IPS DF 4.7 (cell line): ENCODE measurements at regions not wholly inside any gene's neighbourhood (a gene's known extent, or its start where the extent isn't known, plus 50 kb on each side); places are given as distances from the start of the nearest gene placed in this dataset.
"Not testable (repeated sequence)": the region's sequence is repeated elsewhere in the genome, so short reads cannot be mapped to it uniquely, and the experiment has no call there.

Experiments used
- DNase-seq: peaks from one replicate; pipeline ENCODE4 v3.0.0-alpha.2; 2013; ENCODE audit warnings: low spot score; ENCODE audit errors: extremely low read depth

DNA sequence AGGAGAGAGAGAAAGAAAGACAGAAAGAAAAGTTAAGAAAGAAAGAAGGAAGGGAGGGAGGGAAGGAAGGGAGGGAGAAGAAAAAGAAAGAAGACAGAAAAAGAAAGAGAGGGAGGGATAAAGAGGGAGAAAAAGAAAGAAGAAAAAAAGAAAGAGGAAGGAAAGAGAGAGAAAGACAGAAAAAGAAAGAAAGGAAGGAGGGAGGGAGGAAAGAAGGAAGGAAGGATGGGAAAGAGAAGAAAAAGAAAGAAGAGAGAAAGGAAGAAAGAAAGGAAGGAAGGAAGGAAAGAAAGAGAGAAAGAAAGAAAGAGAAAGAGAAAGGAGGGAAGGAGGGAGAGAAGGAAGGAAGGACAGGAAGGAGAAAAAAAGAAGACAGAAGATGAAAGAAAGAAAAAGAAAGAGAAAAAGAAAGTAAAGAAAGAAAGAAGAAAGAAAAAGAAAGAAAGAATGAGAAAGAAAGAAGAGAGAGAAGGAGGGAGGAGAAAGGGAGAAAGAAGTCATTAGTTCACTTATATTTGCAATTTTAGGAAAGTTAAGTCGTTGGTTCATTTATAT is 567.2 kb upstream of the CBLB start:
- DNase-seq: no peak

DNA sequence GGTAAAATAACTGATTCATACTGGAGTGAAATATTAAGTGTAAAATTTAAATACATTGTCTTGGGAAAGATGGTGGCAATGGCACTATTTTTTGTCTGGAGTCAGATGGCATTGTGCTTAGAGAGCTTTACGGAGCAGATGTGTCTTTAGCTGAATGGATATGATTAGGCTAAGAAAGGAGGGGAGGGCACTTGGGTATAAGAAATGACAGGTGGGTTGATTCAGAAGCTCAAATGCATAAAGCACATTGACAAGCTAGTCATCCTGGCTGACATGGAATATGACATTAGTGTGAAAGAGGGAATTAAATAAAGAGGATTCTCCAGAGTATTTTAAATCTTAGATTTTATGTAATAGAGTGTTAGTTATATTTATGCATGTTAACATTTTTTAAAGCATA is 570.1 kb upstream of the CBLB start:
- DNase-seq: no peak

DNA sequence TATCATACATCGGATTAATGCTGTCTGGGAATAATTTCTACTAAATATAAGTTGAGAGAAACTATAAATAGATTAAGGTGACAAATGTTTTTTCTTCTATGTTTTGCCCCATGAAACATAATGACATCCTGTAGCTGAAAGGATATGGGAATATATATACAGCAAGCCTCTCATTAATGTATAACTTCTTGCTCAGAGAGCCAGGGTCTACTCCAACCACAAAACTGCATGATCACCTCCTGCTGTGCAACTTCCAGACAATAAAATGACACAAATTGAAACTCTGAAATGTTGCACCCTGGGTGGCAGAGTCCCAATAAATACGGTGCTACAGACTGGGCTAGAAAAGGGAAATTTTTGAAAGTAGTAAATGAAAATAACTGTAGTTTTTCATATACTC is 571.9 kb upstream of the CBLB start:
- DNase-seq: no peak

DNA sequence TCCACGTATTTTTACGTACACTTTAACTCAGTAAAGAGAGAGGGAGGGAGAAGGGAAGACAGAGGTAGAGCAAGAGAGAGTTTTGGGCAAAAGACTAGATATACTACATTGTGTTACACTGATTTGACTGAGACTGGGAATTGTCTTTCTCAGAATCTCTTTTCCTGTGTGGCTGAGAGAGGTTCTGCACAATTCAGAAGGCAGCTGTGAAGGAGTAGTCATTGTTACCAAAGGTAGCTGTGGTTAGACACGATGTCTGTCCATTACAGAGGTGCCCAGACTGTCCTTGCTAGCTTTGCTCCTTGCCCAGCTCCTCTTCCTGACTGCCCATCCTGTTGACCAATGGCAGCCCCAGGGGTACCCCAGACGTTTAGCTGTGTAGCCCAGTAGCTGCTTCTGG is 577.5 kb upstream of the CBLB start:
- no peak for DNase-seq

DNA sequence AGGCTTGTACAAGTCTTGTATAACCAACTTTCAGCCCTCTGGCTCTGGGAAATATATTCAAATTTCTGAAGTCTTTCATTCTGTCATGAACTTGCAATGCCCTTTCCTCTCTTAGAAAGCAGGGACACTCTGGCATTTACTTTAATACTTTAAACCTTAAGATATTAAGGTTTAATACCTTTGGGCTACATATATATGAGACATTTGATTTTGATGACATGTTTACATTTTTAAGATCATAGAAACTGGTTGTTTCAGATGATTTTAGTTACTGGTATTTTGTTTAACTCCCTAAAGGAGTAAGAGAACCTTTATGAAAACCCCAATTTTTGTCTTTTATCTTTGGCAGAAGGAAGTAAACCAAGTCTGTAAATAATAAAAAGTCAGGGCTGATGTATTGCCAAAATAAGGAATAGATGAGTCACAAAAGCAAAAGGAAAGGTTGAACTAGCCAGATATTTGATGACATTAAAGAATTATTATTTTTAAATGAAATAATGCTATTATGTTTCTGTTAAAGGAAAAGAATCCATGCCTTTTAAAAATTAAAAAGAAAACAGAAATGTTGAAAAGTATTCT is 579.0 kb upstream of the CBLB start:
- no peak for DNase-seq

DNA sequence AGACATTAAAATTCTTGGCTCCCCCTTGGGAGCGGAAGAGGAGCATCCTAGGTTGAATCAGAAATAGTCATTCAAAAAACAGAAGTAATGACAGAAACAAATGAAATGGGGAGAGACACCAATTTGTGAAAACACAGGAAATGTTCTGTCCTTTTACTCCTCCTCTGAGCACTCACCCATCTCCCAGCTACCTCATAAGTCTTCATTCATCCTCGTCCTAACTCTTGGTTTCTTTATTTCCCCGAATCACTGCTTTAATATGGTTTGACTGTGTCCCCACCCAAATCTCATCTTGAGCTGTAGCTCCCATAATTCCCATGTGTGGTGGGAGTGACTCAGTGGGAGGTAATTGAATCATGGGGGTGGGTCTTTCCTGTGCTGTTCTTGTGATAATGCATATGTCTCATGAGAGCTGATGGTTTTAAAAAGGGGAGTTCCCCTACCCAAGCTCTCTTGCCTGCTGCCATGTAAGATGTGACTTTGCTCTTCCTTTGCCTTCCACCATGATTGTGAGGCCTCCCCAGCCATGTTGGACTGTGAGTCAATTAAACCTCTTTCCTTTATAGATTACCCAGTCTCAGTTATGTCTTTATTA is 579.7 kb upstream of the CBLB start:
- not testable (repeated sequence) for DNase-seq

DNA sequence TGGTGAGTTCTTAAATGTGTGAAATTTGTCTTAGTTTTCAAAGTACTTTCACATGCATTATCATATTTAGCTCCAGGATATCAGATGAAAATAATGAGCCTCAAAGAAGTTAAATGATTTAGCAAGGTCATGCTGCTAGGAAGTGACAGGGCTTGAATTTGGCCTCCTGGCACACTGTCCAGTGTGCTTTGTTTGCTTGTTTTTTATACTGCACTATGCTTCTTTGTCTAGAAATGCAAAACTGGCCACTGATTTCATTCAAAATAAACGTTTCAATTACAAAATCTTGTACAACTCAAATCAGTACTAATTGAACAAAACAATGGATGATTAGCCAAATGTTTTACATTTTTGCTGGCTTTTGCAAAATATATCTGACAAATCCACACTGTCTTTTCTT is 583.3 kb upstream of the CBLB start:
- DNase-seq: no peak

DNA sequence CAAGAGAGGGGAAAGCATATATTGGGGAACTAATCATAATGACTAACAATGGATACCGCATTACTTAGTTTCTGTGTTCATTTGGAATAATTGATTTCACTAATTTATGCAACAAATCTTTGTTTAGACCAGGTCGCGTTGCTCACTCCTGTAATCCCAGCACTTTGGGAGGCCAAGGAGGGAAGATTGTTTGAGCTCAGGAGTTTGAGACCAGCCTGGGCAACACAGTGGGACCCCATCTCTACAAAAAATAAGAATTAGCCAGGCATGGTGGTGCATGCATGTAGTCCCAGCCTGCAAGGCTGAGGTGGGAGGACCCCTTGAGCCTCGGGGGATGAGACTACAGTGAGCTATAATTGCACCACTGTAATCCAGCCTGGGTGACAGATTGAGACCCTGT is 585.7 kb upstream of the CBLB start:
- DNase-seq: no peak

DNA sequence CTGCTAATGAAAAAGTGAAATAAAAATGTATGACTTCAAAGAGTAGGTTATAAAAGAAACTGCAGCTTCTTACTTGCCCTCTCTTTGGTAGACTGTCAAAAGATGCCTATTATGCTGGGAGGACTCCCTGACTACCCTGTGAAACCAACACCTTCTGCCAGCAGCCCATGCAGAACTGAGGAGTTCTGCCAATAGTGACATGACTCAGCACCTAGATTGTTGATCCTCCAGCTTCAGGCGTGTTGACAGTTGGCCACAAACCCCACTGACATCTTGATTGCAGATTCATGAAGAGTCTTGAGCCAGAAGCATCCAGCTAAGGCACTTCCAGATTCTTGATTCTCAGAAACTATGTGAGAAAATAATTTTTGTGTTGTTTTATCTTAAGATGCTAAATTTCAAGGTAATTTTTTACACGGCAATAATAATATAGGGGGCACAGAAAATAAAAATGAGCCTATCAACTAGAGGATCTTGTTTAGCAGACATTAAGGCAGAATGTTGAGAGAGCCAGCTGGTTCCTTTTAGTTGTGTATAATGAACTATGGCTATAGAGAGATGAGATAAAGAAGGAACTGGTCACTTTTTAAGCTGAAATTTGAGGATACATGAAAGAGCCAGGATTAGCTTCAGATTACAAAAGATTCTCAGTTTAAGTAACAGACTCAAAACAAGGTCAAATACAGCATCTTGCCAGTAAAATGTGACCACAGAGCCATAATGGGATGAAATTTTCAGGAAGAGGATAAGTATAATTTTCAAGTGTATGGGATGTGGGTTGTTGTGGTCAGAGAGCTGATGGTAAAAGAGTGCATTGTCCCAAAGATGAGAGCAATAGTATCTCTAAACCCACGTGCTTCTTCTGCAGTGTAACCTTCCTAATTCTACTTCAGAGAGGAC is 588.7 kb upstream of the CBLB start:
- no peak for DNase-seq

DNA sequence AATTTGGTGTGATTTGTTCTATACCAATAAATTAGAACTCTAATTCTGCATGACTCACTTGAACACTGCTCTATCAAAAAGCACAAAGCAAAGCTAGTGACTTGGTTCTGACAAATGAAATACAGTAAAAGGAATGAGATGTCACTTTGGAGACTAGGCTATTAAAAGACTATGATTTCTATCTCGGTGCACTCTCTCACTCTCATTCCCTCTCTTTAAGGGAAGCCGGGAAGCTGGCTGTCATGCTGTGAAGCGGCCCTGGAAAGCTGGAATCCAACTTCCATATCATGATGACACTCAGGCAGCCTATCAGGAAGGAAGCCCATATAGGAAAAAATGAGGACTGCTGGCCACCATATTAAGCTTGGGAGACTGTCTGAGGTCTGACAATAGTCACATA is 590.1 kb upstream of the CBLB start:
- no peak for DNase-seq

DNA sequence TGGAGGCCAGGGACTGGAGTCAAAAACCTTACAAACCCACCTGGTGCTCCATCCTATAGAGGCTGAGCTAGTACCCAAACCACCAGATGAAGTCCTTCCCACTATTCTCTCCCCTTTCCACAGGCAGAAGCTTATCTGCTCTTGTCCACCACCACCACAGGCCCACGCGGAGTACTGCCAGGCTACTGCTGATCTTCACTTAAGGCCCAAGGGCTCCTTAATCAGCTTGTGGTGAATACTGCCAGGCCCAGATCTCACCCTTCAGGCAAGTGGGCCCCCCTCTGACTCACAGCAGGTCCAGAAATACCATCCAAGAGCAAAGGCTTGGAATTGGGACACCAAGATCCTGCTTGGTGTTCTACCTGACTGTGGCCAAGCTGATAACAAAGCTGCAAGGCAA is 598.1 kb upstream of the CBLB start:
- DNase-seq: no peak

DNA sequence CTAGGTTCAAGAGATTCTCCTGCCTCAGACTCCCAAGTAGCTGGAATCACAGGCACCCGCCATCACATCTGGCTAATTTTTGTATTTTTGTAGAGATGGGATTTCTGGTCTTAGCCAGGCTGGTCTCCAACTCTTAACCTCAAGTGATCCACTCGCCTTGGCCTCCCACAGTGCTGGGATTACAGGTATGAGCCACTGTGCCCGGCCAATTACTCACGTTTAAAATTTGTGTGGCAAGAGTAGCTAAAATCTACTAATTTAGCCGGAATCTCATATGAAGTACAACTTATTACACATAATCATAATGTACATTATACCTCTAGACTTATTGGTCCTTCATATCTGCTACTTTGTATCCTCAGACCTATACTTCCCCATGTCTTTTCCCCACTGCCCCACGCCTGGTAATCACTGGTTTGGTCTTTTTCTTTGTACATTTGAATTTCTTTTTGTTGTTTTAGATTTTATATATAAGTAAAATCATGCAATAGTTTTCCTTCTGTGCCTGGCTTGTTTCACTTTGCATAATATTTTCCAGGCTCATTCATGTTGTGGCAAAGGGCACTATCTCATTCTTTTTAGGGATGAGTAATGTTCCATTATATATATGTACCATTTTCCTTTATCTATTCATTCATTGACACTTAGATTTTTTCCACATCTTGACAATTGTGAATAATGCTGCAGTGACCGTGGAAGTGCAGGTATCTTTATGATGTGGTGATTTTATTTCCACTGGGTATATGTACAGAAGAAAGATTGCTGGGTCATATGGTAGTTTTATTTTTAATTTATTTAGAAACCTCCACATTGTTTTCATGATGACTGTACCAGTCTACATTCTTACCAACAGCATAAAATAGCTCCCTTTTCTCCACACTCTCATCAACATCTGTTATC is 605.0 kb upstream of the CBLB start:
- no peak for DNase-seq

DNA sequence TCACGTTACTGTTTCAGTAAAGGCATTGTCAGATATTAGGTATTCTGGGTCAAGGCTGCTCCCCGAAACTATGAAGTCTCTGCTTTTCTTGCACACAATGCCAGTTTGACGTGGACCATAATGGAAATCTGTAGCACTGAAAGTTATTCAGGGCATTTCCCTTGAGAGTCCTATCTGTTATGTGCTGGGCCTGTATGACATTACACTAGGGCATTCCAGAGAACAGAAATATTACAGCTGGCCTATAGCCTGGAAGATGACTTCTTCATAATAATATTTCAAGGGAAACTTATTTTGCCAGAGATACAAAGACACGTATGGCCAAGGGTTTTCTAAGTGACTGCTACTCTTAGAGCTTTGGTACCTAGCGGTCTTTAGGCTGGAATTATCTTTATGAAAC is 613.6 kb upstream of the CBLB start:
- DNase-seq: no peak

DNA sequence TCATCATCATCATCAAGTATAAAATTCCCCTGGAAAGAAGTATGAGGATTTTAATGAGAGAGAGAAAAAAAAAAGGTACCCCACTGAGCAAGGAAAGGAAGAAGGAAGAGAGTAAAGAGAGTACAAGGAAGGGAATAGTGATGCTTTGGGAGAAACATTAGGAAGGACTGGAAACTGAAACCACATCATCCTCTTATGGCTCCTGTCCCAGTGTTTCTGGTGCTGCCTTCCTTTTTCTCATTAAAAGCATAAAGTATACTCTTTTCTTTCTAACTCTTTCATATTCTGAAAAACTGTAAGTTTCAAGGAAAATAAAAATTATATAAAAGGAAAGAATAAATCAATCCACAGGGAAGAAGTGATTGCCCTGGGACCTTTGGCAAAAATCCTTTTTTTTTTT is 616.4 kb upstream of the CBLB start:
- no peak for DNase-seq

DNA sequence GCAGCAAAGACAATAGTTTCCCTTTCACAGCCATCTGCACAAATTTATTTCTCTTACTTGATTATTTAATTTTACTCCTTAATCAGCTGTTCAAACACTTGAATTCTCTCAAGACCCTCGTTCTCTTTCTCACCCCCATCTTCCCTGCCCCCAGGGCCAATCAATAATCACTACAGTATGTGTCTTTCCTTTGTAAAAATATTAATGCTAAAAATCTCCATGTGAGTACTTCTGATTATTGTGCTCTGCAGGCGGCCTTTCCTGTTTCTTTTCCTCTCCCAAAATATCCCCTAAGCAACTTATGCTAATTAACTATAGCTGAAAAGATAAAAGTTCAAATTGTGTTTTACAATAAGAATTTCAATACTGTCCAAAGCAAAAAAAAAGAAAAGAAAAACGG is 617.0 kb upstream of the CBLB start:
- no peak for DNase-seq

DNA sequence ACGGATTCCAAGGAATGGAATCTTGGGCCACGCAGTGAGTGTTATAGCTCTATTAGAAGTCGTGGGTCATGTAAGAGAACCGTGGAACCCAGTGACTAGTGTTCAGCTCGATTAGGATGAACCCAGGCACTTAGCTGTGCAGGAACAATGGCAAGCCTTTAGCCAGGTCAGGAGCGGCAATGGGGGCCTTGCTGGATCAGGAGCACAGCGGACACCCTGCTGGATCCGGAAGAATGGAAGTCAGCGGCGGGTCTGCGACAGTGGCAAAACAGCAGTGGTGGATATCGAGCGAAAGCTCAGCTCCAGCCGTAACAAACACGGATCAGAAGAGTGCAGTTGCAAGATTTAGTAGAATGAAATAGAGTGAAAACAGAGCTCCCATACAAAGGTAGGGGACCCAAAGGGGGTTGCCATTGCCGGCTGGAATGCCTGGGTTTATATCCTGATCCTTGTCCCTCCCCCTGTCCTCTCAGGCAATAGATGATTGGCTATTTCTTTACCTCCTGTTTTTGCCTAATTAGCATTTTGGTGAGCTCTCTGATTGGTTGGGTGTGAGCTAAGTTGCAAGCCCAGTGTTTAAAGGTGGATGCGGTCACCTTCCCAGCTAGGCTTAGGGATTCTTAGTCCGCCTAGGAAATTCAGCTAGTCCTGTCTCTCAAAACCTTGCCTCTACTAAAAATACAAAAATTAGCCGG is 618.3 kb upstream of the CBLB start:
- not testable (repeated sequence) for DNase-seq

DNA sequence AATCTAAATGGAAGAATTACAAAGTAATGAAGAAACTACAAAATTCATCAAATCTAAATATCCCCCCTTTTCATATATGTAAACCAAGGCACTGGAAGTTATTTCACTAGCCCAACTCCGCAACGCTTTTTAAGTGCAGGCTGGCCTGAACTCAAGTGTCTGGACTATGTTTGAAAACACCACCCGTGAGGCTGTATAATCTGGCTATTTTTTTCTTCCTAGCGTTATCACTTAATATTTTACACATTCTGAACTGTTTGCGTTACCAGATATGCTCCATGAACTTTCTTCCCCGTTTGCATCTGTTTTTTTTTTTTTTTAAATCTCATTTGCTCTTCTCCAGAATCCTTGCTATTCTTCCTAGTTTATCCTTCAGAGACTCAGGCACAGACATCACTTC is 619.5 kb upstream of the CBLB start:
- DNase-seq: no peak

DNA sequence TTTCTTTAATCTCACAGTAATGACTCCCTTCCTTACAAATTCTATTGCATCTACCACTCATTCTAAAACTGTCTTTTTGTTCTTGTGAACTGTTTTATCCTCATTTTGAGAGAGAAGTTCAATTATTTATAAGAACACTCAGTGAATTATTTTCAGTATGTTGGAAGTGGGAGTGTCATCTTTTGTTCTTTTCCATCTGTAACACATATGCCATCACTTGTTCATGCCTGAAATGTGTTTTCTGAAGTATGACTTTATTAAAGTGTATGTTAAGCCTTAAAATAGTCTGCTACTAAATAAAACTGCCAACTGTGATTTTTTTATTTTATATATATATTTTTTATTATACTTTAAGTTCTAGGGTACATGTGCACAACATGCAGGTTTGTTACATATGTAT is 623.0 kb upstream of the CBLB start:
- DNase-seq: no peak

DNA sequence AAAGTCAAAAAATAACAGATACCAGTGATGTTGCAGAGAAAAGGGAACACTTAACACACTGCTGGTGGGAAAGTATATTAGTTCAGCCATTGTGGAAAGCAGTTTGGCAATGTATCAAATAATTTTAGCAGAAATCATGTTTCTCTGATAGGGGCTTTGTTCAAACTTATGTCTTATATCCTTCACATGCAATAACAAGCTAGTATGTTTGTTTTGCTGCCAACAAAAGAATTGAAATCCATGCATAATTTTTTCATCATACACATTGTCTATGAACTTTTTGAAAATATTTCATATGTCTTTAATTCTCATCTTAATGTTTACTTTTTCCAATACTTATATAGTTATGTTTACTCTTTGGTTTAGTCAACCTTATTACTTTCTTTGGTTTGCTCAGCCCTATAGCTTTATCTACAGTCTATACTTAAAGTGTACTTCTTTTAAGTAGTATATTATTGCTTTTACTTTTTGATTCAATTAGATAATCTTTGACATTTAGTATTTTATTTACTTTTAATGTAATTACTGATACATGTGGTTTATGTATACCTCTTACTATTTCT is 639.6 kb upstream of the CBLB start:
- DNase-seq: no peak

DNA sequence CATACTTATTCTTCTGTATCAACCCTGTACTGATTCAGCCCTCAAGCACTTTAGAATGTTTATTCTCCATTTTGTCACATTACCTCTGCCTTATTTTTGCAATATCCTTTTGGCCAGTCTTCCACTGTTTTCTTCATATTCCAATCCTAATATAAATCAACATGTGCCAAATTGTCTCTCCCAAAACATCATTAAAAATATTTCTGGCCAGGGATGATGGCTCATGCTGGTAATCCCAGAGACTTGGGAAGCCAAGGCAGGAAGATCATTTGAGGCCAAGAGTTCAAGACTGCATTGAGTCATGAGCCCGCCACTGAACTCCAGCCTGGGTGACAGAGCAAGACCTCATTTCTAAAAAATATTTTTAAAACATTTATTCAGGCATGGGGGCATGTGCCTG is 641.4 kb upstream of the CBLB start:
- no peak for DNase-seq

DNA sequence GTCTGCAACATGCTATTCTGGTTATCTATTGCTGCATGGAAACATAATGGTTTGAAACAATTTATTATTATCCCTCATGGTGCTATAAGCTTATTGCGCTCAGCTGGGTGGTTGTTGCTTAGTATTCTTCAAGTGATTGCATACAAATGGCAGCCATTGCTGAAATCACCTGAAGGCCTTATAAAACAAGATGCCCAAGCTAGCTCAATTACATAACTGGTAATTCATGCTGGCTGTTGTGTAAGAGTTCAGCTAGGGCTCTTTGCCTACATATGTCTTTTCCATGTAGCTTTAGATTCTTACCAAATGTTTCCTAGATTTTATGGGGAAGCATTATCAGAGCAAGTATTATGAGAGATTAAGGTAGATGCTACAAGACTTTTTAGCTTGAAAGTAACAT is 644.0 kb upstream of the CBLB start:
- no peak for DNase-seq
